ENCODE measurements at regions not wholly inside any gene's neighbourhood (a gene's known extent, or its start where the extent isn't known, plus 50 kb on each side); places are given as distances from the start of the nearest gene placed in this dataset.
"Not testable (repeated sequence)": the region's sequence is repeated elsewhere in the genome, so short reads cannot be mapped to it uniquely, and the experiment has no call there.

DNA sequence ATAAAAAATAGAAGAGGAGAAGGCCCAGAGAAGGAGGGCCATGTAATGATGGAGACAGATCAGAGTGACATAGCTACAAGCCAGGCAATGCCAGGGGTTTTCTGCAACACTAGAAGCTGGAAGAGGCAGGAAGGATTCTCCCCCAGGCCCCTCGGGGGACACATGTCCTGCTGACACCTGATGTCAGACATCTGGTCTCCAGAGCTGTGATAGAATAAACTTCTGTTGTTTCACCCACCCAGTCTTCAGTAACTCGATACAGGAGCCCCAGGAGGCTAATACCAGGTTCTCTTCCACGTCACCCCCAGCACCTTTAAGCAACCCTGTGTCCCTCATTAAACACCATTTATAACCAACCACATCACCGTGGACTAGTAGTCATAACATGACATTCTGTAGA is 94.9 kb downstream of the TMEM130 start:
- DNase-seq (ENCODE audit: low spot score) = no peak

DNA sequence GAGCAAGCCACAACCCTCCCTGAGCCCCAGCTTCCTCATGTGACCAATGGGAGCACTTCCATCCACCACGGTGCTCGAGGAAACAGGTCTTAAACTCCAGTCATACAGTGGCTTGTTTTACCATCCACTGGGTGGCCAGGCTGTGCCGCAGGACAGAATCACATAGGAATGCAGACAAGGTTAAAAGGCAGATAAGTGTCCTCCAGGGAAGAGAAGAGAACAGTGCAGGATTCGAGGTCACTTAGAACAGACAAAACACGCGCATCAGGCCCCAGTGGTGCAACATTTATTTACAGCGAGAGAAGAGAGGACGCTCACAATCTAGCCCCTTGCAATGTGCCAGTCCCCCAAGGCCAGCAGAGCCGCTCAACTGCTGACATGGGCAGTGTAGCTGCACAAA is 92.8 kb downstream of the TMEM130 start:
- no peak for DNase-seq (ENCODE audit: low spot score)

DNA sequence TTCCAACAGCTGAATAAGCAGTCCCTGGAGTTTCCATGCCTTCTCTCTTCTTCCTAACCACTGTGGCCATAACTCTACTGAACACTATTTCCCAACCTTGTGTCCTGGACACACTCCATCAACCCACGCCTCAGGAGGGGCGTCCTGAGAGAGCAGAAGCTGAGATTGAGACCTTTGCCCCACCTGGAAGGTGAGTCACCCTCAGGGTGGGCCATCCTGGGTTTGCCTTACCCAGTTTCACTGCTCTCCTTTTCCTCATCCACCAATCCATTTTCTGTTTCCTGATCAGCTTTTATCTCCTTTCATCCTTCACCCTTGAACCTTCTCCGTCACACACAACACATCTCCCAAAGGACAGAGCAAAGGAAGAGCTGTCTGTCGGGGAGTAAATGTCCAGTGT is 91.4 kb downstream of the TMEM130 start:
- no peak for DNase-seq (ENCODE audit: low spot score)

DNA sequence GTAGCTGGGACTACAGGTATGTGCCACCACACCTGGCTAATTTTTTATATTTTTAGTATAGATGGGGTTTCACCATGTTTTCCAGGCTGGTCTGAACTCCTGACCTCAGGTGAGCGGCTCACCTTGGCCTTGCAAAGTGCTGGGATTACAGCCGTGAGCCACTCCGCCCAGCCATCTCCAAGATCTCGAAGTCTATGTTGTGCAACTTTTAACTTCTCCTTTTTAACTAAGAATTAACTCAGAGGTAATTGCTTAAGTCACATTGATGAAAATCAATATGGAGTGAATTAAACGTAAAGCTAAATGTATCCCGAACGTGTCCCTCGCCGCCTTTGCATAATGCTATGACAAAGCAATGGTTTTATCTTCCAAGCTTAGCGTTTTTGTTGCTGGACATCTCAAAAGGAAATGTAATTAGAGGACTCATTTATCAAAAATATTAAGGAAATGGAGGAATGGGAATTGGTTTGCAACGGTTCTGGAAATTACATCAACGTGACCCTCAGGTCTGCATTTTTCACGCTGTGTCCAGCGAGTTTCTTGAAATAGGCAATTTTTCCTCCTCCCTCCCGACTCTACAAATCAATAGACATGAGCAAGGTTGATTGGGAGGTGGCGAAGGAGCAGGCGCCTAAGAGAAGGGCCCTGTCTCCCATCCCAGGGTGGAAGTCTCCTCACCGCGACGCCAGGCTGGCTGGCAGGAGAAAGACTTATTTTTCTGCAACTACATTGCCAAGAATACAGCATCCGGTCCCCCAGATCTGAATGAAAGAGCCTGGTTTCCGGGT is 89.8 kb downstream of the TMEM130 start:
- no peak for DNase-seq (ENCODE audit: low spot score)

DNA sequence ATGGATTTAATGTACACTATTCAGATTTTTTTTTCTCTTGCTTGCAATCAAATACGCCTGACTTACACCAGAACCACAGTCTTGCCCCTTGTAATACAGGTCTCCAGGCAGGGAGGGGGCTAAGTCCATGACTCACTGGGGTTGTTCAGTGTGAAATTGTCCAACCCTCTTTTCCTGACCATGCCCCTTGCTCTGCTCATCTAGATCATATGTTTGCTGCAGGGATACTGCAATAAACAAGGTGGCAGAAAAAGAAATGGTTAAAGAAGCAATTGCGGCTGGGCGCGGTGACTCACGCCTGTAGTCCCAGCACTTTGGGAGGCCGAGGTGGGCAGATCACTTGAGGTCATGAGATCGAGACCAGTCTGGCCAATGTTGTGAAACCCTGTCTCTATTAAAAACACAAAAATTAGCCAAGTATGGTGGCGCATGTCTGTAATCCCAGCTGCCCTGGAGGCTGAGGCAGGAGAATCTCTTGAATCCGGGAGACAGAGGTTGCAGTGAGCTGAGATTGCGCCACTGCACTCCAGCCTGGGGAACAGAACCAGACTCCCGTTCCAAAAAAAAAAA is 85.5 kb downstream of the TMEM130 start:
- no peak for DNase-seq (ENCODE audit: low spot score)

DNA sequence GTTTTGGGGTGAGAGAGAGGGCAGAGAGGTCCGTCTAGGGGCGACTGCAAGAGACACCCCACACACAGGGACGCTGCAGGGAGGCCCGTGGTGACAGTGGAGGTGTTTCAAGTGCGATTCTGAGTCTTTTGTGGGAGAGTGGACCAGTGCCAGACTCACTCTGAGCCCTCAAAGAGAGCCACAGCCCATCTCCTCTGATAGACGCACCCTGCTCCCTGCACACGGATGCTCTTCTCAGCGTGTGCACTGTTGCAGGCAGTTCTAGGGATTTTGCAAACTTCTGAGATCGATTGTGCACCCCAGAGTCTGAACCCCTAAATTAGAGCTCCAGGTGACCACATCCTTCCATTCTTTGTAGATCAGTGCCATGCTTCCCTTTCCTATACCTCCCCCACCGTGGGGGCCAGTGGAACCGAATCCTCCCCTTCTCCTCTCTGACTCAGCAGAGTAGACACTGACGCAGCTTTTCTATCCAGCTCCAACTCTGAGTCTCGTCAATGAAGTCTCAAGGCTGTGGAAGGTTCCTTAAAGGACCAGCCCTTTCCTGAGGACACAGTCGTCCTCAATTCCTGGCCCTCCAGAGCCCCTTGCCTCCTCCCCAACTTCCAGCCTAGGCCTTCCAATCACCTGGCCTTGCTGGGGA is 83.8 kb downstream of the TMEM130 start:
- DNase-seq (ENCODE audit: low spot score) = no peak

DNA sequence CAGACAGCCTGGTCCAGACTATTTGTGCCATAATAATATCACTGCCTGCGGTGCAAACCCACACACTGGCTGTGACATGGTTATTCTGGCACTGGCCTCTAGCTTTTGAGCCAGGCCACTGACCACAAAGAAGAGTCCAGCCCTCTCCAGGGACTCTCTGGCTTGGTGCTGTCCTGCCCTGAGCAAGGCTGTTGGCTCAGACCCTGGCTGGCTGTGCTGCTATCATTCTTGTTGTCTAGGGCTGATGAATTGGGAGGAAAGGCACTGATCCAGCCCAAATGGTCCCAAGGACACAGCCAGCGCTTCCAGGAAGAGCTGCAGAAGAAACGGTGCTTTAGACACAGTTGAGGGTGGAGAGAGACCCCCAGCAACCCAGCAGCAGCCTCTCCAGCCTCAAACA is 80.8 kb downstream of the TMEM130 start:
- DNase-seq (ENCODE audit: low spot score) = no peak

DNA sequence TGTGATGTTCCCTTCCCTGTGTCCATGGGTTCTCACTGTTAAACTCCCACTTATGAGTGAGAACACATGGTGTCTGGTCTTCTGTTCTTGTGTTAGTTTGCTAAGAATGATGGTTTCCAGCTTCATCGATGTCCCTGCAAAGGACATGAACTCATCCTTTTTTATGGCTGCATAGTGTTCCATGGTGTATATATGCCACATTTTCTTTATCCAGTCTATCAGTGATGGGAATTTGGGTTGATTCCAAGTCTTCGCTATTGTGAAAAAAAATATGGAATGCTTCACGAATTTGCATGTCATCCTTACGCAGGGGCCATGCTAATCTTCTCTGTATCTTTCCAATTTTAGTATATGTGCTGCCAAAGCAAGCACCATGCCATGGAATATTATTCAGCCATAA is 75.4 kb downstream of the TMEM130 start:
- not testable (repeated sequence) for DNase-seq (ENCODE audit: low spot score)

DNA sequence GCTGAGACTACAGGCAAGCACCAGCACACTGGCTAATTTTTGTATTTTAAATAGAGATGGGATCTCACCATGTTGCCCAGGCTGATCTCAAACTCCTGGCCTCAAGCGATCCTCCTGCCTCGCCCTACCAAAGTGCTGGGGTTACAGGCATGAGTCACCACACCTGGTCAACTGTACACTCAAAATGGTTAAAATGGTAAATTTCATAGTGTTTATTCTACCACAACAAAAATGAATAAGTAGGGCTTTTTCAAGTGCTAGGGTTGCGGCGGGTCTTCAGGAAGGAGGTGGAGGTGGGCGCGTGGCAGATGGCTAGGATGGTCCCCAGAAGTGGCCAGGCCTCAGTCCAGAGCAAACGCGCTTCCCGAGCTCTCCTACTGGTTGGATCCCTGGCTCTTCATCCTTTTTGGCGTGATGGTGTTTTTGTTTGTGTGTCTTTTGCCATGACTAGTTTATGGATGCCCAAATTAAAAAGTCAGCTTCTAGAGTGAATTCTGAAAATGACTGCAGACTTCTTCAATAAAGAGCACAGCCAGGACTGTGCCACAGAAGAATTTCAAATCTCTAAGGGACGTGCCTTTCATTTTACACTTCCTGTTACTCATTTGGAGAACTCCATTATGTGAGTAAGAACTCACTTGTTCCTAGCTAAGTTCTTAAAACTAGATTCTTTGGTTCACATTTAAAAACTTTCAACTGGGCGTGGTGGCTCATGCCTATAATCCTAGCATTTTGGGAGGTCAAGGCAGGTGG is 73.9 kb downstream of the TMEM130 start:
- DNase-seq (ENCODE audit: low spot score) = no peak
